ENCODE measurements at regions not wholly inside any gene's neighbourhood (a gene's known extent, or its start where the extent isn't known, plus 50 kb on each side); places are given as distances from the start of the nearest gene placed in this dataset.

DNA sequence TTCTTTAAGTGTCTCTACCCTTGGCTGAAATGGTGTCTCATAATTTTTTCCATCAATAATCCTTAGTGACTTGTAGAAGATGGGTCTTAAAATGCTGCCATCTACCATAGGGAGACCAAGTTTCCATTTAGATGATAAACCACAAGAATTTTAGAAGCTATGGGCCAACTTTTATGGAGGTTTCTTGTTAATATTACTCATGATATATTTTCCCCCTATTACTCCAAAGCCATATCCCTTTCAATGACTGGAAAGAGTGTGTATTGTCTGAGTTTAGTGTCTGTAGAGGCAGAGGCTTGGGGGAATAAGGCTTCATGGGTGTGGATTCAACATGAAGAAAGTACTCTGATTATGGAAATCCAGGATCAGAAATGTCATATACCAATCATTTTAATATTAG, 507.3 kb upstream of the TNC start:
- no peak overlapping the region for H2AFZ ChIP-seq (ENCODE audit: low read depth)
- H3K36me3 ChIP-seq (replicated peaks in 1 of 2; ENCODE audit: control insufficient read depth in 1 of 2, insufficient read depth in 2 of 2, low read length in 1 of 2), result peaks cover 0 to 13% of the 10 kb centered on the region in 2 experiments
- H3K9ac ChIP-seq, result no peak overlapping the region
- no peak overlapping the region for H3K4me2 ChIP-seq
- ChIA-PET POLR2A (no interaction called here), CTCF (interaction anchor here (0.9 to 1.3 kb wide), 2 partner anchors 9 to 31 kb away, joined by 3 to 4 read pairs; no protein-coding TSS in a partner anchor)
- no peak overlapping the region for H3K4me3 ChIP-seq (ENCODE audit: low read depth in 2 of 2, low read length in 1 of 2)
- H3F3A ChIP-seq (replicated peaks; ENCODE audit: insufficient read depth), result peaks cover 10% of the 10 kb centered on the region
- H3K79me2 ChIP-seq (ENCODE audit: insufficient read depth), result no peaks in the 10 kb centered on the region
- TF ChIP-seq, protein P1, sequence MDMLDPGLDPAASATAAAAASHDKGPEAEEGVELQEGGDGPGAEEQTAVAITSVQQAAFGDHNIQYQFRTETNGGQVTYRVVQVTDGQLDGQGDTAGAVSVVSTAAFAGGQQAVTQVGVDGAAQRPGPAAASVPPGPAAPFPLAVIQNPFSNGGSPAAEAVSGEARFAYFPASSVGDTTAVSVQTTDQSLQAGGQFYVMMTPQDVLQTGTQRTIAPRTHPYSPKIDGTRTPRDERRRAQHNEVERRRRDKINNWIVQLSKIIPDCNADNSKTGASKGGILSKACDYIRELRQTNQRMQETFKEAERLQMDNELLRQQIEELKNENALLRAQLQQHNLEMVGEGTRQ (IDR thresholded peaks at IDR 0.05; ENCODE audit: borderline replicate concordance, low read depth, low read length), result no peak
- TF ChIP-seq GABPA (IDR thresholded peaks at IDR 0.05; ENCODE audit: low read depth), result no peak
- TF ChIP-seq TAF1 (IDR thresholded peaks at IDR 0.05; ENCODE audit: borderline replicate concordance, low read depth, low read length), result no peak
- no peak for TF ChIP-seq TCF12 (IDR thresholded peaks at IDR 0.05)
- TF ChIP-seq RCOR1 (IDR thresholded peaks at IDR 0.05; ENCODE audit: low read length), result no peak
- no peak for TF ChIP-seq YY1 (IDR thresholded peaks at IDR 0.05; ENCODE audit: low read depth)
- no peak for TF ChIP-seq FOXJ3 (CRISPR knock-in tag; IDR thresholded peaks at IDR 0.05)
- TF ChIP-seq, protein P2, sequence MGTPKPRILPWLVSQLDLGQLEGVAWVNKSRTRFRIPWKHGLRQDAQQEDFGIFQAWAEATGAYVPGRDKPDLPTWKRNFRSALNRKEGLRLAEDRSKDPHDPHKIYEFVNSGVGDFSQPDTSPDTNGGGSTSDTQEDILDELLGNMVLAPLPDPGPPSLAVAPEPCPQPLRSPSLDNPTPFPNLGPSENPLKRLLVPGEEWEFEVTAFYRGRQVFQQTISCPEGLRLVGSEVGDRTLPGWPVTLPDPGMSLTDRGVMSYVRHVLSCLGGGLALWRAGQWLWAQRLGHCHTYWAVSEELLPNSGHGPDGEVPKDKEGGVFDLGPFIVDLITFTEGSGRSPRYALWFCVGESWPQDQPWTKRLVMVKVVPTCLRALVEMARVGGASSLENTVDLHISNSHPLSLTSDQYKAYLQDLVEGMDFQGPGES (IDR thresholded peaks at IDR 0.05; ENCODE audit: low read depth, low read length), result no peak
- TF ChIP-seq, protein P3, sequence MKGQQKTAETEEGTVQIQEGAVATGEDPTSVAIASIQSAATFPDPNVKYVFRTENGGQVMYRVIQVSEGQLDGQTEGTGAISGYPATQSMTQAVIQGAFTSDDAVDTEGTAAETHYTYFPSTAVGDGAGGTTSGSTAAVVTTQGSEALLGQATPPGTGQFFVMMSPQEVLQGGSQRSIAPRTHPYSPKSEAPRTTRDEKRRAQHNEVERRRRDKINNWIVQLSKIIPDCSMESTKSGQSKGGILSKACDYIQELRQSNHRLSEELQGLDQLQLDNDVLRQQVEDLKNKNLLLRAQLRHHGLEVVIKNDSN (IDR thresholded peaks at IDR 0.05; ENCODE audit: borderline replicate concordance, low read depth), result no peak
- no peak for TF ChIP-seq FOSL2 (IDR thresholded peaks at IDR 0.05; ENCODE audit: borderline replicate concordance, low read depth)
- no peak for TF ChIP-seq ELF1 (IDR thresholded peaks at IDR 0.05)
- TF ChIP-seq JUND (IDR thresholded peaks at IDR 0.05), result no peak
- no peak for TF ChIP-seq FOXM1 (IDR thresholded peaks at IDR 0.05; ENCODE audit: low read depth)
- no peak for TF ChIP-seq MEF2A (IDR thresholded peaks at IDR 0.05; ENCODE audit: borderline replicate concordance, low read depth)
- no peak for TF ChIP-seq GATA2 (CRISPR knock-in tag; IDR thresholded peaks at IDR 0.05)
- TF ChIP-seq, protein P4, sequence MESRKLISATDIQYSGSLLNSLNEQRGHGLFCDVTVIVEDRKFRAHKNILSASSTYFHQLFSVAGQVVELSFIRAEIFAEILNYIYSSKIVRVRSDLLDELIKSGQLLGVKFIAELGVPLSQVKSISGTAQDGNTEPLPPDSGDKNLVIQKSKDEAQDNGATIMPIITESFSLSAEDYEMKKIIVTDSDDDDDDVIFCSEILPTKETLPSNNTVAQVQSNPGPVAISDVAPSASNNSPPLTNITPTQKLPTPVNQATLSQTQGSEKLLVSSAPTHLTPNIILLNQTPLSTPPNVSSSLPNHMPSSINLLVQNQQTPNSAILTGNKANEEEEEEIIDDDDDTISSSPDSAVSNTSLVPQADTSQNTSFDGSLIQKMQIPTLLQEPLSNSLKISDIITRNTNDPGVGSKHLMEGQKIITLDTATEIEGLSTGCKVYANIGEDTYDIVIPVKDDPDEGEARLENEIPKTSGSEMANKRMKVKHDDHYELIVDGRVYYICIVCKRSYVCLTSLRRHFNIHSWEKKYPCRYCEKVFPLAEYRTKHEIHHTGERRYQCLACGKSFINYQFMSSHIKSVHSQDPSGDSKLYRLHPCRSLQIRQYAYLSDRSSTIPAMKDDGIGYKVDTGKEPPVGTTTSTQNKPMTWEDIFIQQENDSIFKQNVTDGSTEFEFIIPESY (IDR thresholded peaks at IDR 0.05; ENCODE audit: borderline replicate concordance, low read depth), result no peak
- no peak for TF ChIP-seq POLR2AphosphoS5 (IDR thresholded peaks at IDR 0.05; ENCODE audit: low read depth, low read length)
- TF ChIP-seq, protein P5, sequence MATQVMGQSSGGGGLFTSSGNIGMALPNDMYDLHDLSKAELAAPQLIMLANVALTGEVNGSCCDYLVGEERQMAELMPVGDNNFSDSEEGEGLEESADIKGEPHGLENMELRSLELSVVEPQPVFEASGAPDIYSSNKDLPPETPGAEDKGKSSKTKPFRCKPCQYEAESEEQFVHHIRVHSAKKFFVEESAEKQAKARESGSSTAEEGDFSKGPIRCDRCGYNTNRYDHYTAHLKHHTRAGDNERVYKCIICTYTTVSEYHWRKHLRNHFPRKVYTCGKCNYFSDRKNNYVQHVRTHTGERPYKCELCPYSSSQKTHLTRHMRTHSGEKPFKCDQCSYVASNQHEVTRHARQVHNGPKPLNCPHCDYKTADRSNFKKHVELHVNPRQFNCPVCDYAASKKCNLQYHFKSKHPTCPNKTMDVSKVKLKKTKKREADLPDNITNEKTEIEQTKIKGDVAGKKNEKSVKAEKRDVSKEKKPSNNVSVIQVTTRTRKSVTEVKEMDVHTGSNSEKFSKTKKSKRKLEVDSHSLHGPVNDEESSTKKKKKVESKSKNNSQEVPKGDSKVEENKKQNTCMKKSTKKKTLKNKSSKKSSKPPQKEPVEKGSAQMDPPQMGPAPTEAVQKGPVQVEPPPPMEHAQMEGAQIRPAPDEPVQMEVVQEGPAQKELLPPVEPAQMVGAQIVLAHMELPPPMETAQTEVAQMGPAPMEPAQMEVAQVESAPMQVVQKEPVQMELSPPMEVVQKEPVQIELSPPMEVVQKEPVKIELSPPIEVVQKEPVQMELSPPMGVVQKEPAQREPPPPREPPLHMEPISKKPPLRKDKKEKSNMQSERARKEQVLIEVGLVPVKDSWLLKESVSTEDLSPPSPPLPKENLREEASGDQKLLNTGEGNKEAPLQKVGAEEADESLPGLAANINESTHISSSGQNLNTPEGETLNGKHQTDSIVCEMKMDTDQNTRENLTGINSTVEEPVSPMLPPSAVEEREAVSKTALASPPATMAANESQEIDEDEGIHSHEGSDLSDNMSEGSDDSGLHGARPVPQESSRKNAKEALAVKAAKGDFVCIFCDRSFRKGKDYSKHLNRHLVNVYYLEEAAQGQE (IDR thresholded peaks at IDR 0.05; ENCODE audit: low read depth, low read length), result no peak
- TF ChIP-seq, protein P6, sequence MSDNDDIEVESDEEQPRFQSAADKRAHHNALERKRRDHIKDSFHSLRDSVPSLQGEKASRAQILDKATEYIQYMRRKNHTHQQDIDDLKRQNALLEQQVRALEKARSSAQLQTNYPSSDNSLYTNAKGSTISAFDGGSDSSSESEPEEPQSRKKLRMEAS (IDR thresholded peaks at IDR 0.05; ENCODE audit: low read depth), result no peak
- no peak for DNase-seq
- peaks cover 0 to 6% of the 10 kb centered on the region in 2 experiments; a peak in 1 of 4 replicates for H3K4me1 ChIP-seq (ENCODE audit: control insufficient read depth in 1 of 2, insufficient read depth in 2 of 2, low read depth in 1 of 2, low read length in 1 of 2)
- H3K27me3 ChIP-seq (ENCODE audit: insufficient read depth), result no peaks in the 10 kb centered on the region
- no peaks in the 10 kb centered on the region for H3K9me2 ChIP-seq
- H3K9me3 ChIP-seq, result no peaks in the 10 kb centered on the region
- H3K27ac ChIP-seq (ENCODE audit: low read depth in 2 of 2, low read length in 1 of 2), result peak overlapping the region in 1 of 2 experiments; percentile 25; a peak in 1 of 4 replicates
- no peaks in the 10 kb centered on the region for H4K20me1 ChIP-seq (ENCODE audit: insufficient read depth)

Measured in SK-N-SH (cell line).